ENCODE measurements at regions not wholly inside any gene's neighbourhood (a gene's known extent, or its start where the extent isn't known, plus 50 kb on each side); places are given as distances from the start of the nearest gene placed in this dataset.

DNA sequence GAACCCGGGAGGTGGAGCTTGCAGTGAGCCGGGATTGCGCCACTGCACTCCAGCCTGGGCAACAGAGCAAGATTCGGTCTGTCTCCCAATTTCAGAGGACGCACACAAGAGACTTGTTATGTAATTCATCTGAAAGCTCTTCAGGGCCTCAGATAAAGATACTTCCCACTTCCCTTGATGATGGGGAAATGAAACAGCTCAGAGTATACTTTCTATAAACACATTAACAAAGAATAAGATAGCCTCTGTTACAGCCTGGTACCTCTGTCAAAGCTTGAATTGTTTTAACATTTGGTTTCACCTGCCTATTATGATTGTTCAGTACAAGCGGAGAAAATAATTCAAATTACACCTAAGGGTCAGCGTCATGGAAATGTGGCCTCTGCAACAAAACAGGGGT lies 622.9 kb upstream of the ADGRL4 start:
- Mint-ChIP-seq H3K4me1 (no peaks in the 10 kb centered on the region), H3K36me3 (no peaks in the 10 kb centered on the region), H3K27ac (no peak overlapping the region), H3K4me3 (no peak overlapping the region), H3K9me3 (peaks cover 4% of the 10 kb centered on the region)
- ATAC-seq (no peak), DNase-seq (ENCODE audit: low spot score in 2 of 2) (no peak)

DNA sequence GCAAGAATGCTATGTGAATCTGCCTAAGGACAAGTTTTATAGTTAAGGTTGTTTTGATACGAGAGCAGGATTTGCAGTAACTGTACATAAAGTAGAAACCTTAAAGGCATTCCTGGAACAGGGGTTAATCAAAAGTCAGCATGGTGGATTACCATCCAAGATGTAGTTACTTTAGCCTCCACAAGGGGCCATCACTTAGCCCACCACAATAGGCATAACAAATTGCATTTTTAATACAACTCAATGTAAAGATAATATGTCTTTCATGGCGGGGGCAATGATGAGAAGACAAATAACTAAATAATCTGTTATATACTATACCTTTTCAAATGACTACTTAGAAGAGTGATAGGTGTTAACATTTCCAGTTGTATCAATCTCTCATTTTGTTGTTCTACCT lies 611.2 kb upstream of the ADGRL4 start:
- Mint-ChIP-seq H3K36me3 (no peaks in the 10 kb centered on the region), H3K4me1 (no peaks in the 10 kb centered on the region), H3K27ac (no peak overlapping the region), H3K9me3 (peaks cover 16% of the 10 kb centered on the region), H3K4me3 (no peak overlapping the region)
- no peak for ATAC-seq
- no peak for DNase-seq (ENCODE audit: low spot score in 2 of 2)

GRCh38 chr1:79614762-79615161 lies 608.2 kb upstream of the ADGRL4 start:
- H3K27ac Mint-ChIP-seq: no peak overlapping the region
- H3K4me1 Mint-ChIP-seq: no peaks in the 10 kb centered on the region
- no peaks in the 10 kb centered on the region for H3K36me3 Mint-ChIP-seq
- no peak for DNase-seq (ENCODE audit: low spot score in 2 of 2)
- H3K9me3 Mint-ChIP-seq: peaks cover 17% of the 10 kb centered on the region
- H3K4me3 Mint-ChIP-seq: no peak overlapping the region
- no peak for ATAC-seq

DNA sequence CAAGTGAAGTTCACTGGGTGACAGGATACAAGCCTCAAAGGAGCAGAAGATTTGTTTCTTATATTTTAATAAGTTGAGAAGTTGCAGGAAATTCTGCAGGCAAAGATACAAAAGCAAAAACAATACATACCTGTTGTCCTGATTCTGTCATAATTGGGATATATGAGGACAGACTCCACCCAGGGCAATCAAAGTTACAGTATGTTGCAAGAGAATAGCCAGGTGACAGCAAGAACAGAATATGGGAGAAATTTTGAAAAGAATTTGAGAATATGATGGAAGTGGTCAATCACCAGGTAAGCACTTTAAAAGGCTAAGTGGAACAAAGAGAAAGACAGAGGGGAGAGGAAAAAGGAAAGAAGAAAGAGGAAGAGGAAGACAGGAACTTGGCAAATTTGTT lies 607.6 kb upstream of the ADGRL4 start:
- Mint-ChIP-seq H3K27ac (no peak overlapping the region), H3K4me1 (no peaks in the 10 kb centered on the region)
- no peak for ATAC-seq

DNA sequence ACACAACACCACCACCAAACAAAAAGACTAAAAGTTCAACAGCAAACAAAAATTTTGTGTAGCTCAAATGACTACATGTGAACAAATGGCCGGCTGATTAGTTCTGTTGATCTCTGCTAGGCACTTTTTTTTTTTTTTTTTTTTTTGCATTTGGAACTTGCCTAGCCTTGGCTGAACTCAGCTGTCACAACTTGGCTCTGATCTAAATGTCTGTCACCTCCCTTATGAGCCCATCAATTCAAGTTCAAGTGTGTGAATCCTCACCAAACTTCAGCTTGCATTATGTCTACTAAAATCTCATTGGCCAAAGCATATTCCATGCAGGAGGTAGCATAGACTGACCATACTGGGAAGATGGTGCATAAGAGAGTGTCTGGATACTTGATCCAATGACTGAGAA lies 606.5 kb upstream of the ADGRL4 start:
- peaks cover 9% of the 10 kb centered on the region for H3K9me3 Mint-ChIP-seq
- H3K27ac Mint-ChIP-seq: no peak overlapping the region
- ATAC-seq (no peak), DNase-seq (ENCODE audit: low spot score in 2 of 2) (no peak)
- no peaks in the 10 kb centered on the region for H3K36me3 Mint-ChIP-seq
- H3K4me3 Mint-ChIP-seq: no peak overlapping the region
- no peaks in the 10 kb centered on the region for H3K4me1 Mint-ChIP-seq

More for the DNA sequence above, 607.6 kb upstream of the ADGRL4 start:
- peaks cover 17% of the 10 kb centered on the region for H3K9me3 Mint-ChIP-seq
- DNase-seq (ENCODE audit: low spot score in 2 of 2): no peak
- no peaks in the 10 kb centered on the region for H3K36me3 Mint-ChIP-seq
- H3K4me3 Mint-ChIP-seq: no peak overlapping the region

DNA sequence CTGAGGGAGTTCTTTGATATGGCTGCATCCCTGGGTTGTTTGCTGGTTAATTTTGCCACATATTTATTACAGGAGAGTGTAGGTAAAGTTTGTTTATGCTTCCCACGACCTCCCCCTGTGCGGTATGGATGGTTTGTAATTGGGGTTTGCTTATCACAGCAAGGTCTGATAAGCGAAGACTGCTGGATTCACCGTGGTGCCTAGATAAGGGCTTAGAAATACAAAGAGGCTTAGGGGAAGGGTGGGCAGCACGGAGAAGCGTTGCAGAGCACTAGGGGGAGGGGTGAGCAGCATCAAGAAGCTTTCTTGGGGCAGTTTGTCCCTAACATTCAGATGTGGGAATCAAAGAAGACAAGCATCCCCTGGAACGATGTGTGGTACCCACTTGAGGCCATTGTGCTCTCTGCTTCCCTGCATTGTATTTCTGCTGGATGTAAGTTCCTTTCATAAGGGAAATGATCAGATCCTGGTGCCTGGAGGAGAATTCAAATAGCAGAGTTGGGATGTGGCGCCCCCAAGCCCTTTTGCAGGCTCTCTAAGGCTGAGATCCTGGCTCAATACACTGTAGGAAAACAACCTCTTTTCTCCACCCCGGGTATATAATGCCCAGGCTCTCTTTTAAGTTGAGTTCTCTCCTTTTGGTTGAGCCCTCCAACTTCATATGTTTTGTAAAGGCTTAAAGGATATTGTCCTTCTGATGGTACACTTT lies 598.1 kb upstream of the ADGRL4 start:
- no peak overlapping the region for H3K27ac Mint-ChIP-seq
- H3K9me3 Mint-ChIP-seq: peaks cover 13% of the 10 kb centered on the region
- no peaks in the 10 kb centered on the region for H3K36me3 Mint-ChIP-seq
- no peak for ATAC-seq
- no peaks in the 10 kb centered on the region for H3K4me1 Mint-ChIP-seq
- H3K4me3 Mint-ChIP-seq: no peak overlapping the region
- DNase-seq (ENCODE audit: low spot score in 2 of 2): no peak

DNA sequence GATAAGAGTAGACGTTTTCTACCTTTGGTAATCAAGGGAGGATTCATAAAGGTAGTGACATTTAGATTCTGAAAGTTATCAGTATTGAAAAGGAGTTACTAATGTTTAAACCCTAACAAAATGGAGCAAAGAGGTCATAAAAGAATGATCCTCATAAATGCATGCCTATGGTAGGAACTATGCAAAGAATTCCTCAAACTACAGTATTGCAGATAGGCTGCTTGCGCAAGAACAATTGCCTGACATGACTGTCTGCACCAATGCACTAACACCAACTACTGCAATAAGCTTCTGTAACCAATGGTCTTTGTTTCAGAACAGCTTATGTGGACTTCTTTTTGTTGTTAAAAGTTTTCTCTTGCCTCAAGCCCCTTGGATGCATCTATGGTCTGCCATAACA lies 597.3 kb upstream of the ADGRL4 start:
- no peak for DNase-seq (ENCODE audit: low spot score in 2 of 2)
- Mint-ChIP-seq H3K9me3 (peaks cover 13% of the 10 kb centered on the region), H3K4me1 (no peaks in the 10 kb centered on the region), H3K4me3 (no peak overlapping the region), H3K27ac (no peak overlapping the region), H3K36me3 (no peaks in the 10 kb centered on the region)
- no peak for ATAC-seq

DNA sequence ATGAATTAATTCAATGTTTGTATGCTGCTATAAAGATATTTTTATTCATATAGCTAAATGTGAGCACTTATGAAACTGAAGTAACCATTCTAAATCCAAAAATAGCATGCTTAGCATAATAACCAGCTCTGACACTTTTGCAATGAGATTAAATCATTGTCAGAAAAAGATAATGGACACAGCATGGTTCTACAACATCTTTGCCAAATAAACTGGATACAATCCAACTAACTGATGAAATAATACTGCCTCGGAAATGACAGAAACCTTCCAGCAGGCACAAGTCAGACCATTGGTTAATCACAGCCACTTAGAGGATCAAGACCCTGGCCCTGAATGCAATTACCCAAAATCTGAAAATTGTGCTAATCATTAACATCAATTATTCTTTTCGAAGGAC lies 592.7 kb upstream of the ADGRL4 start:
- ATAC-seq: no peak
- H3K4me1 Mint-ChIP-seq: no peaks in the 10 kb centered on the region
- no peak overlapping the region for H3K27ac Mint-ChIP-seq
- no peaks in the 10 kb centered on the region for H3K36me3 Mint-ChIP-seq
- DNase-seq (ENCODE audit: low spot score in 2 of 2): no peak
- H3K4me3 Mint-ChIP-seq: no peak overlapping the region
- peaks cover 21% of the 10 kb centered on the region for H3K9me3 Mint-ChIP-seq

- Mint-ChIP-seq H3K4me3 (no peak overlapping the region), H3K4me1 (no peaks in the 10 kb centered on the region), H3K9me3 (peaks cover 13% of the 10 kb centered on the region), H3K36me3 (no peaks in the 10 kb centered on the region), H3K27ac (no peak overlapping the region)
- no peak for ATAC-seq
- DNase-seq (ENCODE audit: low spot score in 2 of 2): no peak
These were observed 589.4 kb upstream of the ADGRL4 start for GRCh38 chr1:79595931-79596330.

GRCh38 chr1:79594121-79594698 lies 587.7 kb upstream of the ADGRL4 start:
- Mint-ChIP-seq H3K4me1 (no peaks in the 10 kb centered on the region), H3K9me3 (peaks cover 18% of the 10 kb centered on the region), H3K36me3 (no peaks in the 10 kb centered on the region), H3K4me3 (no peak overlapping the region), H3K27ac (no peak overlapping the region)
- DNase-seq (ENCODE audit: low spot score in 2 of 2) (no peak), ATAC-seq (no peak)

DNA sequence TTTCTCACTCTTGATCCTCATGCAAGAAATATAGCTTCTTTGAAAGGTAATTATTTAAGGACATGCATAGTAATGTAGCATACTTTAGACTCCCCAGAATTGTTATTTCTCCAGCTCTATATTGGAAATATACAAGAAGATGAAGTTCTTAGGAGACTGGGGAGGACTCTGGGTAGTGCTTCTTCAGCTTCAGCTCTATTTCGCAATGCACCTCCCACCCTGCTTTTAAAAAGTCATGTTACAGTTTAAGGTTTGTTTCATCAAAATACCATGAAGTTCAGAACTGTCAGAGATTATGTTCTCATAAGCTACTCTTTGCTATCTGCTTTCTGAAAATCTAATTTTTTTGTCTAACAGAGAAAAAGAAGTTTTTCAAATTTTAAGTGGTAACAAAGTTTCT lies 586.2 kb upstream of the ADGRL4 start:
- Mint-ChIP-seq H3K4me3 (no peak overlapping the region), H3K36me3 (no peaks in the 10 kb centered on the region), H3K9me3 (peaks cover 20% of the 10 kb centered on the region), H3K4me1 (no peaks in the 10 kb centered on the region), H3K27ac (no peak overlapping the region)
- no peak for ATAC-seq
- no peak for DNase-seq (ENCODE audit: low spot score in 2 of 2)

DNA sequence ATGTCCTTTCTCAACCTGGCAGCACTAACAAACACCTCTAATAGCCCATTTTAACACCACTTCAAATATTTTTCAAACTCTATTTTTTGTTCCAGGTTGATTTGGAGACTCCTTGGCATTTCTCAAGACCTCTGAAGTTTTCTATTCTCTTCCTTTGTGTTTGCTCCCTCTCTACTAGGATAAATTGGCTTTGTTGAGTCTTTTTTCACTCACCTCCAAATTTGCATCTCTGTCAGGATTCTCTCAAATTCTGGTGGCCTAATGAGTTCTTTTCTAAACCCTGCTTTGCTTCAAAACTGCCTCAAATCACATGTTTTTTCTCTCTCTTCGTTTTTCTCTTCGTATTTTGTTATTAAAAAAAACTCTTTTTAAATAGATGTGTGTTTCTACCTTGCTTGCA lies 582.2 kb upstream of the ADGRL4 start:
- H3K27ac Mint-ChIP-seq: no peak overlapping the region
- H3K4me3 Mint-ChIP-seq: no peak overlapping the region
- H3K9me3 Mint-ChIP-seq: peaks cover 22% of the 10 kb centered on the region
- H3K36me3 Mint-ChIP-seq: no peaks in the 10 kb centered on the region
- H3K4me1 Mint-ChIP-seq: no peaks in the 10 kb centered on the region
- ATAC-seq: no peak
- no peak for DNase-seq (ENCODE audit: low spot score in 2 of 2)

DNA sequence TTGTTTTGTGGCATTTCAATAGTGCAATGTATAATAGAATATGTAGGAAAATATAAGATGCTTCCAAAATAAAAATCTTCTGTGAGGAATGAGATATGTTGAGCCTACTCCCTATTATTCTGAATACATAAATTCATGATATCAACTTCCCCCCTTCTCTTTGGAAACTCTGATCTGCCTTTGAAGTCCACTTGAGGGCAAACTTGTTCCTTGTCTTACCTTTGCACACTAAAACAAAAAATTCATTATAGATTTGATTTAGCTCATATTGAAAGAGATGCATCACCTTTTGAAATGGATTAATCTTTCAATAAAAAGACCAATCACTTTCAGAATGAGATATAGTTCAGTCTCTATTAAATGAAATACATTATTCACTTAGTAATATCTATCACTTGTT lies 580.7 kb upstream of the ADGRL4 start:
- no peak for DNase-seq (ENCODE audit: low spot score in 2 of 2)

GRCh38 chr1:79585801-79586200 lies 579.3 kb upstream of the ADGRL4 start:
- peaks cover 30% of the 10 kb centered on the region for H3K9me3 Mint-ChIP-seq
- DNase-seq (ENCODE audit: low spot score in 2 of 2): no peak
- no peak overlapping the region for H3K4me3 Mint-ChIP-seq
- no peak for ATAC-seq
- no peaks in the 10 kb centered on the region for H3K4me1 Mint-ChIP-seq
- no peaks in the 10 kb centered on the region for H3K36me3 Mint-ChIP-seq
- no peak overlapping the region for H3K27ac Mint-ChIP-seq

More for the DNA sequence above, 580.7 kb upstream of the ADGRL4 start:
- Mint-ChIP-seq H3K9me3 (peaks cover 28% of the 10 kb centered on the region), H3K36me3 (no peaks in the 10 kb centered on the region), H3K4me3 (no peak overlapping the region), H3K27ac (no peak overlapping the region), H3K4me1 (no peaks in the 10 kb centered on the region)
- ATAC-seq: no peak

DNA sequence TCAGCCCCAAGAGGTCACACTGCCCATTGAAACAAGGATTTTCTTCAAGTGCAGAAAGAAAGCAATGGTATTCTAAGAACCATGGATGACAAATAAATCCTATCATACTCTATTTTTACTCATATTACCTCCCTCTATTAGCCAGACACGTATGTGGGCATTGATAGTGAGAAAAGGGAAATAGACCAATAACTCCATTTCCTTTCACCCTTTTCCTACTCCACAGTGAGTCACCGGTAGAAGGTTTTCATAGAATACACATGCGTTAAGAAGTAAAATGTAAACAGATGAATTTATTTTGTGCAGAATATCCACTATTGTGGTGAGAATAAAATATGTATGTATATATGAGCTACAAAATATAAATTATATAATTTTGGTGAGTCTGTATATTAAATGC lies 568.9 kb upstream of the ADGRL4 start:
- DNase-seq (ENCODE audit: low spot score in 2 of 2): no peak
- Mint-ChIP-seq H3K36me3 (no peaks in the 10 kb centered on the region), H3K9me3 (peaks cover 7% of the 10 kb centered on the region), H3K4me1 (no peaks in the 10 kb centered on the region), H3K4me3 (no peak overlapping the region), H3K27ac (no peak overlapping the region)
- no peak for ATAC-seq

DNA sequence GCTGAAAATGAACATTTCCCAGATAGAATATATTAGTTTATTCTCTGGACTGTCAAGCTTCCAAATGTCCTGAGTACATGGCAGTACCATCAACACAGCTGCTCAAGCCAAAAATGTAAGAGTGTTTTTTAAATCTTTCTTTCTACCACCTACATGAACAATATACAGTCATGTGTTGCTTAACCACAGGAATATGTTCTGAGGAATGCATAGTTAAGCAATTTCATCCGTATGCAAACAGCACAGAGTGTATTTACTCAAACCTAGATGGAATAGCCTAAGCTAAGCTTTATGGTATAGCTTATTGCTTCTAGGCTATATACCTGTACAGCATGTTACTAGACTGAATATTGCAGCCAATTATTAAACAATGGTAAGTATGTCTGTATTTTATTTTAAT lies 561.9 kb upstream of the ADGRL4 start:
- Mint-ChIP-seq H3K4me3 (no peak overlapping the region), H3K36me3 (no peaks in the 10 kb centered on the region), H3K27ac (no peak overlapping the region), H3K4me1 (no peaks in the 10 kb centered on the region), H3K9me3 (peaks cover 10% of the 10 kb centered on the region)
- ATAC-seq: no peak
- DNase-seq (ENCODE audit: low spot score in 2 of 2): no peak

Measured in stimulated activated effector memory CD8-positive, alpha-beta T cell treated with anti-CD3 and anti-CD28 coated beads, Interleukin-12 subunit alpha, Interleukin-12 subunit beta, amount 100 ng/mL, for 72 hours (primary cell).